Mucosa of rectum (tissue), 2 donors: ENCODE measurements at regions not wholly inside any gene's neighbourhood (a gene's known extent, or its start where the extent isn't known, plus 50 kb on each side); places are given as distances from the start of the nearest gene placed in this dataset.
"Not testable (repeated sequence)": the region's sequence is repeated elsewhere in the genome, so short reads cannot be mapped to it uniquely, and the experiment has no call there.

ENCODE experiments used
- H3K27ac ChIP-seq, 2 donors: one replicate each; pipeline ENCODE4 v1.7.0; 2013; ENCODE audit warnings: inconsistent platforms in 2 of 2, low read depth in 2 of 2, low read length in 2 of 2
- H3K27me3 ChIP-seq, 2 donors: one replicate each; pipeline ENCODE4 v1.7.0; 2013; ENCODE audit warnings: low read length in 2 of 2; ENCODE audit not compliant: control insufficient read depth in 2 of 2, insufficient read depth in 2 of 2
- H3K36me3 ChIP-seq, 2 donors: one replicate each; pipeline ENCODE4 v1.7.0; 2013; ENCODE audit warnings: low read length in 2 of 2; ENCODE audit not compliant: control insufficient read depth in 2 of 2, insufficient read depth in 2 of 2
- H3K4me1 ChIP-seq, 2 donors: one replicate each; pipeline ENCODE4 v1.7.0; 2013; ENCODE audit warnings: low read length in 2 of 2, mild to moderate bottlenecking in 1 of 2; ENCODE audit not compliant: control insufficient read depth in 2 of 2, insufficient read depth in 2 of 2
- H3K4me3 ChIP-seq, 2 donors: one replicate each; pipeline ENCODE4 v1.7.0; 2013; ENCODE audit warnings: low read length in 2 of 2
- H3K9ac ChIP-seq, 2 donors: one replicate each; pipeline ENCODE4 v1.7.0; 2013; ENCODE audit warnings: low read length in 2 of 2, low read depth in 1 of 2, mild to moderate bottlenecking in 1 of 2
- H3K9me3 ChIP-seq, 2 donors: one replicate each; pipeline ENCODE4 v1.7.0; 2013; ENCODE audit warnings: low read length in 2 of 2; ENCODE audit not compliant: control insufficient read depth in 2 of 2
- donor health status: healthy.
- donor health status: Normal muscosa, but diverticular disease.

DNA sequence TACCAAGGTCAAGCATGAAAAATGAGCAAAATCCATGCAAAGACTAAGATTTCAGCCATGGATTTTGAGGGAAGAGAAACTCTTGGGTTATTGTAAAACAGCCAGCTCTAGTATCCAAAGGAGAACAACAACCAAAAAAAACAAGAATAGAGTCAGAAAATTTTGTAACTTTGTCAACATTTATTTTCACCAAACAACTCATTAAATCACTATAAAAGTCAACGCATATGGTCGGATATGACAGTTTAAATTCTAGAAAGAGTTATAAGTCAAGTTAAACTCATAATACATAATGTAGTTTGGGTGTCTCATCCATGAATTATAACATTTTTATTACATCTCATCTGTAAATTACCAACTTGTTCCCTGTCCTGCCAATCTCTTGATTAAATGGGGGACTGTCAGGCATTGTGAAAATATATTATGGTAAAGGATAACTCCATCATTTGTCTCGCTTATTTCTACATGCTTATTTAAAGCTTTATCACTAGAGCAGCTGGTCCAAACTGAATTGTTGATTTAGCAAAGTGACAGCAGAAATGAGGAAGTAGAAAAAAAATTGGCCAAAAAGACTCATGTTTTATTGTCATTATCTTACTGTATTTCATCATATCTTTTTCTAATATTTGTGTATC, 224.8 kb upstream of the NOCT start:
- no peak overlapping the region for H3K4me3 ChIP-seq

DNA sequence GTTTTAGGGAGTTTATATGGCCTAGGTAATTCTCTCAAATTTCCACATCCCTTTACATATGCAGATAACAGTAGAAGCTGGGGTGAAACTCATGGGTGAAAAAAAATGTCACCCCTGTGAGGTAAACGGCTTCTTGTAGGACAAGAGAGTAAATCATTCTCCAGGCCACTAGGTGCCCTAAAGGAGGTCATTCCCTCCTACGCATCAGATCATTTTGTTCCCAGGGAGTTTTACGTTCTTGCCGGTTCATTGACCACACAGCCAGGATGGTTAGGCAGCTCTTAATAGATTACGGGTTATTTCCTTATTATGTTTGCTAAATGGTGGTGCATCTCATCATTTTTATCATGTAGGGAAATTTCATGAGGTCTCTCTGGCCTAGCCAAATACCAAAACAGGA, 225.8 kb upstream of the NOCT start:
- H3K4me1 ChIP-seq, result no peaks in the 10 kb centered on the region
- no peak overlapping the region for H3K27ac ChIP-seq
- H3K4me3 ChIP-seq, result no peak overlapping the region
- no peaks in the 10 kb centered on the region for H3K9me3 ChIP-seq
- no peaks in the 10 kb centered on the region for H3K27me3 ChIP-seq
- H3K36me3 ChIP-seq, result no peaks in the 10 kb centered on the region
- no peak overlapping the region for H3K9ac ChIP-seq

More for the DNA sequence above, 224.8 kb upstream of the NOCT start:
- no peaks in the 10 kb centered on the region for H3K27me3 ChIP-seq
- H3K9ac ChIP-seq, result no peak overlapping the region
- H3K9me3 ChIP-seq, result no peaks in the 10 kb centered on the region
- H3K27ac ChIP-seq, result no peak overlapping the region
- H3K4me1 ChIP-seq, result no peaks in the 10 kb centered on the region
- no peaks in the 10 kb centered on the region for H3K36me3 ChIP-seq

DNA sequence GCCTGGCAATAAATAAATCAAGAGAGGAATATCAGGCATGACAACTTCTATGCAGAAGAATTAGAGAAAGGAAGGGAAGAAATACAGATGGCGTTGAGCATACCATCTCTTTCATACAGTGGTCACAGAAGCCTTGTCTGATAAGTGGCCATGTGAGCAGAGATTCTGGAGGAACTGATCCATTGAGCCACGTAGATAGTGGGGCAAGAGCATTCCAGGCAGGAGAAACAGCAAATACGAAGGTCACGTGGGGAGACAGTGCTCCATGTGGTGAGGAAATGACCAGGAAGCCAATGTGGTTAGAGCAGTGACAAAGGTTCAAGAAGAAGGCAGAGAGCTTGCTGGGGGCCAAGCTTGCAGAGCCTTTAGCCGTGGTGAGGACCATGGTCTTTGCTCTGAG, 226.7 kb upstream of the NOCT start:
- Histone ChIP-seq H3K4me3 (no peak overlapping the region), H3K36me3 (no peaks in the 10 kb centered on the region), H3K27me3 (no peaks in the 10 kb centered on the region), H3K9me3 (no peaks in the 10 kb centered on the region), H3K9ac (no peak overlapping the region), H3K4me1 (no peaks in the 10 kb centered on the region), H3K27ac (no peak overlapping the region)

DNA sequence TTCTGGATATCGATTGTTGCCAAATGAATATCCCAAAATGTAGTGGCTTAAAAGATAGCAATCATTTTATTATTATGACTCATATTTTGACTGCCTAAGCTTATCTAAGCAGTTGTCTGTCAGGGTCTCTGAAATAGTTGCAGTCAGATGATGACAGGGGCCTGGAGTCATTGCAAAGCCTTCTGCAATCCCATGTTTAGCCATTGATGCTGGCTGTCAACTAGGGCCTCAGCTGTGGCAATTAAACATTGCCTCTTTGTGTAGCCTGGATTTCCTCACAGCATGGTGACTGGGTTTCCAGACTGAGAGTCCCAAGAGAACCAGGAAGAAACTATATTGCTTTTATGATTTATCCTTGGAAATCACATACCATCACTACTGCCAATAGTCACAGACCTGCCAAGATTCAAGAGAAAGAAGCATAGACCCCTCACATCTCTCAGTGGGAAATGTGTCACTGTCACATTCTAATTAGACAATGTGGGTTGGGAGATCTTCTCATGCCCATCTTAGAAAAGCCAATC, 227.3 kb upstream of the NOCT start:
- Histone ChIP-seq H3K9ac (no peak overlapping the region), H3K36me3 (no peaks in the 10 kb centered on the region), H3K27me3 (no peaks in the 10 kb centered on the region), H3K4me3 (no peak overlapping the region), H3K9me3 (no peaks in the 10 kb centered on the region), H3K4me1 (no peaks in the 10 kb centered on the region), H3K27ac (no peak overlapping the region)

GRCh38 chr4:138779761-138780160, 235.8 kb upstream of the NOCT start:
- not testable (repeated sequence) for H3K36me3 ChIP-seq, H3K9ac ChIP-seq, H3K27ac ChIP-seq, H3K4me3 ChIP-seq, H3K27me3 ChIP-seq, H3K9me3 ChIP-seq, H3K4me1 ChIP-seq

GRCh38 chr4:138775890-138776289, 239.7 kb upstream of the NOCT start:
- Histone ChIP-seq H3K9me3 (no peaks in the 10 kb centered on the region), H3K36me3 (no peaks in the 10 kb centered on the region), H3K9ac (no peak overlapping the region), H3K27me3 (no peaks in the 10 kb centered on the region), H3K4me3 (no peak overlapping the region), H3K27ac (no peak overlapping the region), H3K4me1 (no peaks in the 10 kb centered on the region)

GRCh38 chr4:138775489-138775888, 240.1 kb upstream of the NOCT start:
- Histone ChIP-seq H3K36me3 (no peaks in the 10 kb centered on the region), H3K27me3 (no peaks in the 10 kb centered on the region), H3K27ac (no peak overlapping the region), H3K9me3 (no peaks in the 10 kb centered on the region), H3K4me1 (no peaks in the 10 kb centered on the region), H3K4me3 (no peak overlapping the region), H3K9ac (no peak overlapping the region)

DNA sequence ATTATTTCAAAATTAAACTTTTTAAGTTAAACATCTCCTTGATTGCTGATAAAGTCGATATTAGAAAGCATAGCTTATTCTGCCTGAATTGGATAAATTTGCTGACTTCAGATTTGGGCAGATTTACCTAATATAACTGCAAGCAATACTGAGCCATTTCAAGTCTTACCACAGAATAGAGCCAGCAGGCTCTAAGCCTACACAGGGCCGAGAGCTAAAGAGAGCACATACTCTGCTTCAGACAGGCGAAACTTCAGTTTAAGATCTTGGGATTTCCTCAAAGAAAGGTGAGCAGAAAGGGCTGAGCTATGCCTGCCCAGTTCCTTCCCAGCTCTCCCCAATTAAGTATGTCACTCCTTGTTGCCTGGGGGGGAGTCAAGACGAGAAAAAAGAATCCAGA, 240.6 kb upstream of the NOCT start:
- Histone ChIP-seq H3K4me3 (no peak overlapping the region), H3K36me3 (no peaks in the 10 kb centered on the region), H3K9me3 (no peaks in the 10 kb centered on the region), H3K27me3 (no peaks in the 10 kb centered on the region), H3K27ac (no peak overlapping the region), H3K9ac (no peak overlapping the region), H3K4me1 (no peaks in the 10 kb centered on the region)

- H3K4me3 ChIP-seq, H3K9ac ChIP-seq, H3K4me1 ChIP-seq, H3K36me3 ChIP-seq, H3K27ac ChIP-seq, H3K9me3 ChIP-seq, H3K27me3 ChIP-seq: not testable (repeated sequence)
Measured at GRCh38 chr4:138774125-138774524, 241.5 kb upstream of the NOCT start.

DNA sequence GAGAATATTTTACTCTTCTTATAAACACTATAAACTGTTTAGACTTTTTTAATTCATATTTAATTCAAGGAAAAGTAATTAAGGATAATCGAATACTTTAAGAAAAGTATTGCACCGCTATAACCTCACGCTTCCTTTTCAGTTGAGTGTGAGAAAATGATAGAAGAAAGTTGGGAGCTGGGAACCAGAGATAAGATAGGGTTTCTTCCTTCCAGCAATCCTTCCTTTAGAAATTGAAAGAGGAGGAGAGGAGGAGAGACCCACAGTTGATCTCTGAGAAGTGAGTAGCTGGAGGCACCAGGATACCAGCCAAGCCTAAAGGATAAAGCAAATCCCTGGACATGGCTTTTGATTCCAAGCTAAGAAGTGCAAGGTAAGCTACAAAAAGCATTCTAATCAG, 242.3 kb upstream of the NOCT start:
- no peaks in the 10 kb centered on the region for H3K9me3 ChIP-seq
- no peaks in the 10 kb centered on the region for H3K4me1 ChIP-seq
- H3K27ac ChIP-seq, result no peak overlapping the region
- no peak overlapping the region for H3K9ac ChIP-seq
- no peaks in the 10 kb centered on the region for H3K36me3 ChIP-seq
- H3K27me3 ChIP-seq, result no peaks in the 10 kb centered on the region
- H3K4me3 ChIP-seq, result no peak overlapping the region

DNA sequence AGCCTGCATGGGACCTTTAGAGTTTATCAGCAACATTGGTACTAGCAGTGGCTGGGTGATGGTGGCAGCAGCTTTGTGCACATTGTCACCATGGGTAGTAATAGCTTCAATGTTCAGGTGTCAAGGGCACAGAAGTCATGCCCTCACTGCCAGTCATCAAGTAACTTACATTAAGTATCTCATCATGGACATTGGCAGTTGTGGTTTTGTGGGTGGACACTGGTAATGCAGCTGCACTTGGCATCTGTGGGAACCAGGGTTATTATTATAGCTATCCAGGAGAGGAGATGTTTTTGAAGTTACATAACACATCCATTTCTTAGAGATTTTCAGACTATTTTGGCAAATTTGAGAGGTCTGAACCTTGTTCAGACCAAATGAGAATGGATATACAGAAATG, 243.2 kb upstream of the NOCT start:
- H3K27ac ChIP-seq, result no peak overlapping the region

More for the DNA sequence above, 243.2 kb upstream of the NOCT start:
- Histone ChIP-seq H3K9me3 (no peaks in the 10 kb centered on the region), H3K4me1 (no peaks in the 10 kb centered on the region), H3K9ac (no peak overlapping the region), H3K27me3 (no peaks in the 10 kb centered on the region), H3K4me3 (no peak overlapping the region), H3K36me3 (no peaks in the 10 kb centered on the region)
